Effector CD4-positive, alpha-beta T cell (primary cell): ENCODE measurements at regions not wholly inside any gene's neighbourhood (a gene's known extent, or its start where the extent isn't known, plus 50 kb on each side); places are given as distances from the start of the nearest gene placed in this dataset.
"Not testable (repeated sequence)": the region's sequence is repeated elsewhere in the genome, so short reads cannot be mapped to it uniquely, and the experiment has no call there.

Source experiments
- DNase-seq: peaks from one replicate; pipeline ENCODE4 v3.0.0-alpha.2; 2020

DNA sequence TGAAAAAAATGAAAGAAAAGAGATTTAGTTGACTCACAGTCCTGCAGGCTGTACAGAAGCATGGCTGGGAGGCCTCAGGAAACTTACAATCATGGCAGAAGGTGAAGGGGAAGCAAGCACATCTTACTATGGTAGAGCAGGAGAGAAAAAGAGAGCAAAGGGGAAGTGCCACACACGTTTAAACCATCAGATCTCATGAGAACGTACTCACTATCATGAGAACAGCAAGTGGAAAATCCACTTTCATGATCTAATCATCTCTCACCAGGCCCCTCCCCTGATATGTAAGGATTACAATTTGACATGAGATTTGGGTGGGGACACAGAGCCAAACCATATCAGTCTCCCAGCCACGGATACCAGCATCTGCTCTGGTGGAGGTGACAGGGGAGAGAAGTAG, 50.8 kb upstream of the CPOX start:
- DNase-seq, result no peak

DNA sequence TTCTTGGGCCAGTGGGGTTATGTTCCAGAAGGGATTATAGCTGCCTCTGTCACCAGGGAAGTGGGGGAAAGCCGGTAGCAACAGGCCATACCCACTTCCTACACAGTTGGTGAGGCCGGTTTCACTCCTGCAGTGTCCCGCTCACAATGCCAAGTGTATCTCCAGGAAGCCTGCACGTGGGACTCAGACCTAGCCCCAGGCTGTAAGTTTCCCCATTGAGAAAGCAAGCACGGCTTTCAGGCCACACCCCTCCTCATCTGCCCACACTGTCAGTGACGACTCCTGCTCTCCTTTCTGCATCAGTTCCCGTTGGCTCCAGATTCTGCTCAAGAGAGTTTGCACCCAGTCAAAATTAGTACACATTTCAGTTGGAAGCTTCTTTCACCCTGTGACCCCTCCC, 51.6 kb upstream of the CPOX start:
- DNase-seq, result no peak

GRCh38 chr3:98646680-98647079, 53.3 kb upstream of the CPOX start:
- DNase-seq, result no peak

GRCh38 chr3:98647197-98647596, 53.8 kb upstream of the CPOX start:
- DNase-seq, result no peak

DNA sequence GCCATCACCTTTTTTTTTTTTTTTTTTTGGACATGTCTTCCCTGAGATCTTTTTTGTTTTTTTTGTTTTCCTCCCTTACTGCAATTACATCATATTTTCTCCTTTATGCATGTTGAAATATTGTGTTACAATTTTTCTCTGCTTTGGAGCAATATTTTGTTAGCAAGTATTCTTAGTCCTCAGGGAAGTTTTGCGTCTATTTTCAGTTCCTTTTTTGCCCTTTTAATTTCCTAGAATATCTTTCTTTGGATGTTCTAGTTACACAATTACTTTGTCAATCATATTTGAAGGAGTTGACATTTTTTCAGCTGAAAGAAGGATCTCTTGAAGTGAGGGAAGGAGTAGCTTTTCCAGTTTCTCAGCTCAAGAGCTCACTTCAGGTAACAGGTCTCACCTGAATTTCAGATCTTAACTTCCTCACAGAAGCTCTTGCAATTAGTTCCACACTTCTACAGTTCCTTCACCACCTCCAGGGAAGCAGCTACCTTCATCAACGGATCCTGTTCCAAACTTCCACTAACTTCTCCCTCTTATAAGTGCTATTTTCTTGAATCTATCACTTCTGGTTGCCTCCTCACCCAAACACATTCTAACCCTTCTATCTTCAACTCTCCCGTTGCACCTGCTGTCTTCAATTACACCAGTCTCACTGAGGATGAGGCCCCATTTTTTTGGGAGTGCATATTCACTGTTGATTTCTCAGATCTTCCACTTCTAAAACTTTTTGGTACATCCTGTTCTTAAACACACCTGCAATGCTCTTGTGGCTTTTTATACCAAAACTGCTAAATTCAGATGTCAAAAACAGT, 57.8 kb upstream of the CPOX start:
- DNase-seq, result no peak

DNA sequence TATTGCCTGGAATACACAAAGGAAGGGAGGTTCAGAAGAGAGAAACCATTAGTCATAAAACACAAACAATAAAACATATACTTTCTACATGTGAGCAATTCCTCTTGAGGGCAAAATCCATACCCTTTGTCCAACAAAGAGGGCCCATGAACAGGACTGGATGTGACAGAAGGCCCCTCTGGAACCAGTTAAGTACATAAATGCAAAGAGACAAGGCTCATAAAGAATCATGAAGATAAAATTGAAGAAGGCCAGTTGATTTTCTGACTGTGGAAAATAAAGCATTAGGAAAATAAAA, 58.3 kb upstream of the CPOX start:
- DNase-seq, result no peak

DNA sequence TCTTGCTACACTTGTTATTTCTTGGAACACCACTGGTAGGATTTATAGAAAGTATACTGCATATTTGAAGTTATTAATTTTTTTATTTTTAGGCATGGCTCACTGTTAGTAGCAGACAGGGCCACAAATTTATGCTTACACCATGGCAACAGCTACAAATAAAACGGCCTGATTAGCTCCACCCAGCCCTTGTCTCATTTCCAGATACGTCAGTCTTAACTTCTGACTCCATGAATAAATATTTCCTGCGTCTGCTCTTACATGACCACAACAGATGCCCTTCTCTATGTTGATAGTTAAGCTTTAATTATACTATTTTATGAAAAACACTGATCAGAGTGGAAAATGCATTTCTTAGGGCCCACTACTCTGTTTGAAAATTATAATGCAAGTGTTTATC, 62.3 kb upstream of the CPOX start:
- no peak for DNase-seq

DNA sequence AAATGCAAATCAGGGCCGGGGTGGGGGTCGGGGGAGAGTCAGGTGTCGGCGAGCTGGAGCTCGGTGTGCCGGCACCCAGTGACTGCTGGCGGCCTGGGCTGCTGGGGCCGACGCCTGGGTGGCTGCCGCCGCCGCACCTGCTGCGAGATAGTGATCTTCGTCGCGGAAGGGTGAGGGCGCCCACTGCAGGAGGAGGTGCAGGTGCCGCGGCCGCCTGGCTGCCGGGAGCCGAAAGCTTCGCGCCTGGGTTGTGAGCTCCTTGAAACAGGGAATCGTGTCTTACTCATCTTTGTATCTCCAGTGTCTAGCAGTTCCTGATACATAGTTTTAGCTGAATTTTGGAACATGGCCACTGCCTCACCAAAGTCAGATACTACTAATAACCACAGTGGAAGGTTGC, 64.0 kb upstream of the CPOX start:
- DNase-seq, result peak; percentile 4

DNA sequence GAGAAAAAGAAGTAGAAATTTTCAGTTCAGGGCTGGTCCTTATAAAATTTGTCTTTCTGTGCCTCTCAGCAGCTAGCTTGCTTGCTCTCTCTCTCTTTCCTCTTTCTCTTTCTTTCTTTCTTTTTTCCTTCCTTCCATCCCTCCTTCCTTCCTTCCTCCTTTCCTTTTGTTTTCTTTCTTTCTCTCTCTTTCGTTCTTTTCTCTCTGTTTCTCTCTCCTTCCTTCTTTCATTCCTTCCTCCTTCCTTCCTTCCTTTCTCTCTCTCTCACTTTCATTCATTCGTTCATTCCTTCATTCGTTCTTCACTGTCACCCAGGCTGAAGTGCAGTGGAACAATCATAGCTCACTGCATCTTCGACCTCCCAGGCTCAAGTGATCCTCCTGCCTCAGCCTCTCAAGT, 69.3 kb upstream of the CPOX start:
- DNase-seq, result no peak

GRCh38 chr3:98670020-98670419, 76.6 kb upstream of the CPOX start:
- no peak for DNase-seq

GRCh38 chr3:98679986-98680385, 83.2 kb upstream of the ST3GAL6 start:
- DNase-seq, result no peak

DNA sequence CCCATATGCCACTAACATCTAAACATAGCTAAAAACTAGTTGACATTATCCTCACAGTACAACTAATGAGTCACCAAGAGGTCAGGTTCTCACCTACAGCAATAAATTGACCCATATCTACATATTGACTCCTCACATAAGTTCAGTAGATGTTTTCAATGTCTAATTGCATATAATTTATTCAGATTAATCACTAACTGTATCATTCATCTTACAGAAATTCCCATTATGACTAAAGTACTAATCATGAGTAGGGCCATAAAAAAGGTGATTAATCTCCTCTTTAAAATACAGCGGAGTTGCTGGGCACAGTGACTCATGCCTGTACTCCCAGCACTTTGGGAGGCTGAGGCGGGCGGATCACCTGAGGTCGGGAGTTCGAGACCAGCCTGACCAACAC, 82.4 kb upstream of the ST3GAL6 start:
- DNase-seq, result no peak

DNA sequence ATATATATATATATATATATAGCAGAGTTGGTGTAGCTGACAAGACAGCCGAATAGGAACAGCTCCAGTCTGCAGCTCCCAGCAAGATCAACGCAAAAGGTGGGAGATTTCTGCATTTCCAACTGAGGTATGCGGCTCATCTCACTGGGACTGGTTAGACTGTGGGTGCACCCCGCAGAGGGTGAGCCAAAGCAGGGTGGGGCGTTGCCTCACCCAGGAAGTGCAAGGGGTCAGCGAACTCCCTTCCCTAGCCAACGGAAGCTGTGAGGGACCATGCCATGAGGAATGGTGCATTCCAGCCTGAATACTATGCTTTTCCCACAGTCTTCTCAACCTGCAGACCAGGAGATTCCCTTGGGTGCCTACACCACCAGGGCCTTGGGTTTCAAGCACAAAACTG, 81.7 kb upstream of the ST3GAL6 start:
- no peak for DNase-seq

- not testable (repeated sequence) for DNase-seq
Observed at GRCh38 chr3:98682391-98682790, 80.7 kb upstream of the ST3GAL6 start.

DNA sequence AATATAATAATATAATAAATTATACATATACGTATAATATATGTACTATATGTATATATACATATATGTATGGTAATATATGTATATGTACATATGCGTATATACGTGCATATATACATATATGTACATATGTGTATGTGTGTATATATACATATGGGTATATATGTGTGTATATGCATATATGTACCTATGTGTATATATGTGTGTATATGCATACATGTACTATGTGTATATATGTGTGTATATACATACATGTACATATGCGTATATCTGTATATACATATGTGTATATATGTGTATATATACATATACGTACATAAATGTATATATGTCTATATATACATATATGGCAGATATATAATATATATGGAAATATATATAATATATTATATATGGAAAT, 74.8 kb upstream of the ST3GAL6 start:
- no peak for DNase-seq

- no peak for DNase-seq
Observed at GRCh38 chr3:98690876-98691275, 72.3 kb upstream of the ST3GAL6 start.

- DNase-seq, result no peak
Observed at GRCh38 chr3:98691897-98692296, 71.2 kb upstream of the ST3GAL6 start.

DNA sequence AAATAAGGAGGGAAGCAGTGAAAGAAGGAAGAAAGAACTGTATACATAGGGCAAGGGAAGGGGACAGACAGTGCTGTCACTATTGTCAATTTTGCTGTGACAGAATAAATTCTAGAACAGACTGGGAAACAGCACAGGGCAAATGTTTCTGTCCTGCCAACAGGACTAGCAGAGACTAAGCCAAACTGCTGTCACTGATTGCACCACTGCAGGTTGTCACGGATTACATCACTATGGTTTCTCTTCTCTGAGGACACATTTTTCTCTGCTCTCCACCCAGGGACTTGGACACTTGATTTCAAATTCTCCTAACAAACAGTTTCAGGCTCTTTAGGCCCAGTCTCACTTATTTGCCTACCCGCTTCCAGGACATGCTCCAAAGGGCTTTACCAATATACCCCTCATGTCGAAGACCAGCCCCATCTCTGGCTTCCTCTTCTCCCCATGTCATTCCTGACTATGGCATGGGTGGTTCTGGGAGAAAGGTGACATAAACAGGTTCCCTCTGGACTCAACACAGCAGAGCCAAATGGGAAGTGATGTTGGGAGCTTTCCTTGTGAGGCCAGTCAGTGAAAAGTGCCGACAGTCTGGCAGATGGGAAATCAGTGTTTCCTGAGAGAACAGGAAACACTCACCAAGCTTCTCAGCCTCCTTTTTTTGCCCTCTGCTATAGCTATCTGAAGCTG, 70.2 kb upstream of the ST3GAL6 start:
- DNase-seq, result no peak

GRCh38 chr3:98695796-98696195, 67.3 kb upstream of the ST3GAL6 start:
- no peak for DNase-seq

DNA sequence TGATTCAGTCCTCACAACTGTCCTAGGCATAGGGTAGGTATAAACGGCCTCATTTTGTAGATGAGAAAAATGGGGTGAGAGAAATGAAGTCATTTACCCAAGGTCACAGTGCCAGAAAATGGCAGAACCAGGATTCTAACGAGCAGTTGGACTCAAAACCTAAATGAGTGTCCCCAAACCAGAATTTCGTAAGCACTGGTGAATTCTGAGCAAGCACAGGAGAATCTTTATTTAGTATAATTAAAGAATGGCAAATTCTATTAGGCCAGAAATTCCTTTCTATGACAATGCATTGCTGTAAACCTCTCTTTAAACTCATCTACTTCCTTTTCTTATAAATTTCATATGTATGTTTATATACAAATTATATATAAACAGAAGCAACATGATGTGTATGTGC, 66.8 kb upstream of the ST3GAL6 start:
- DNase-seq, result not testable (repeated sequence)

DNA sequence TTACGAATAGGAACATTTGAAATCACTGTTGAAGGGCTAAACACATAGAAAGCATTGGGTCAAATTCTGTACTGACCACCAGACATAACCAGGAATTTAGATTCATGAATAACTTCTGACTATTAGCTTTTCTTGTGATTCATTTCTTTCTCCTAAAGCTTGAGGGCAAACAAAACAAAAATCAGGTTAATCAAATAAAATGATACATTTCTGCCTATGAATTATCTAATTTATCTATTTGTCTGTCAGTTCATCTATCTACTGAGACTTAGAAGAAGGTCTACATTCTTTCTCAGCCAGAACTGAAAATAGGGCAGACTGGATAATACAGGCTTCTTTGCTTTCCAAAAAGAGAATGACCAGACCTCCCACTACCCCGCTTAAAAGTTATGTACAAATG, 65.9 kb upstream of the ST3GAL6 start:
- no peak for DNase-seq

DNA sequence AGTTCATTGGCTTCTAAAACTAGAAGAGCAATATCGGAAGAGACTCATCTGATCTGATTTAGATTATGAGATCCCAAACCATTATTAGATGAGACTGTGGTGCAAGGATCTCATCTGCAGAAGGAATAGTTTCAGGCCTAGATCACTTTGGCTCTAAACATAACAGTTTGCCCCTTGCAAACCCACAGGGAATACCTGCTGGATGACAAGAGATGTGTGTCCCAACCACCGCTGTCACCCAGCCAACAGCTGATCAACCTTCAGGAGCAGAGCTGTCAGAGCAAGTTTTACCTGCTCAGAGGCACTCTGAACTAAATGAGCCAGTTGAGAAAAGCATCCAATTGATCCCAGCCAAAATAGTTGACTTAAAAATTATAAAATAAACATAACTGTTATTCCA, 64.0 kb upstream of the ST3GAL6 start:
- no peak for DNase-seq

GRCh38 chr3:98701071-98701675, 62.0 kb upstream of the ST3GAL6 start:
- DNase-seq, result no peak

- DNase-seq, result no peak
Observed at GRCh38 chr3:98702166-98702565, 61.0 kb upstream of the ST3GAL6 start.
